ENCODE measurements at regions not wholly inside any gene's neighbourhood (a gene's known extent, or its start where the extent isn't known, plus 50 kb on each side); places are given as distances from the start of the nearest gene placed in this dataset.

GRCh38 chr10:125441151-125441550, 241.8 kb downstream of the TEX36 start:
- Histone ChIP-seq H3K27me3 (no peaks in the 10 kb centered on the region), H3K9me3 (no peaks in the 10 kb centered on the region), H3K36me3 (replicated peaks in 1 of 2; ENCODE audit: insufficient read depth in 1 of 2, low read depth in 2 of 2) (no peaks in the 10 kb centered on the region), H3K4me1 (no peaks in the 10 kb centered on the region), H3K4me3 (no peak overlapping the region), H3K27ac (no peak overlapping the region)
- 71 to 88% methylated on average over 4 of the region's 4 CpGs for WGBS, 2 donors
- TF ChIP-seq CTCF (IDR thresholded peaks at IDR 0.05) (no peak), POLR2A (IDR thresholded peaks at IDR 0.05) (no peak)
- intact Hi-C loops (cut with DNase I): no loop called here
- DNase-seq (no peak), ATAC-seq (no peak)

- 75 to 78% methylated on average over 4 of the region's 4 CpGs for WGBS, 2 donors
- Histone ChIP-seq H3K27me3 (no peaks in the 10 kb centered on the region), H3K4me1 (no peaks in the 10 kb centered on the region), H3K27ac (no peak overlapping the region), H3K36me3 (replicated peaks in 1 of 2; ENCODE audit: insufficient read depth in 1 of 2, low read depth in 2 of 2) (no peaks in the 10 kb centered on the region), H3K9me3 (no peaks in the 10 kb centered on the region), H3K4me3 (no peak overlapping the region)
- TF ChIP-seq CTCF (IDR thresholded peaks at IDR 0.05): no peak
- TF ChIP-seq POLR2A (IDR thresholded peaks at IDR 0.05): no peak
- ATAC-seq: no peak
- intact Hi-C loops (cut with DNase I): no loop called here
- DNase-seq: no peak
These were observed 251.8 kb downstream of the TEX36 start for GRCh38 chr10:125431149-125431548.

GRCh38 chr10:125428054-125428453, 254.9 kb downstream of the TEX36 start:
- H3K4me3 ChIP-seq: no peak overlapping the region
- no peaks in the 10 kb centered on the region for H3K36me3 ChIP-seq (replicated peaks in 1 of 2; ENCODE audit: insufficient read depth in 1 of 2, low read depth in 2 of 2)
- DNase-seq: no peak
- H3K9me3 ChIP-seq: no peaks in the 10 kb centered on the region
- H3K27me3 ChIP-seq: no peaks in the 10 kb centered on the region
- WGBS, 2 donors: 91 to 95% methylated on average over 10 of the region's 10 CpGs
- TF ChIP-seq CTCF (IDR thresholded peaks at IDR 0.05) (no peak), POLR2A (IDR thresholded peaks at IDR 0.05) (no peak)
- no peaks in the 10 kb centered on the region for H3K4me1 ChIP-seq
- no peak overlapping the region for H3K27ac ChIP-seq
- ATAC-seq: no peak
- intact Hi-C loops (cut with DNase I): no loop called here

DNA sequence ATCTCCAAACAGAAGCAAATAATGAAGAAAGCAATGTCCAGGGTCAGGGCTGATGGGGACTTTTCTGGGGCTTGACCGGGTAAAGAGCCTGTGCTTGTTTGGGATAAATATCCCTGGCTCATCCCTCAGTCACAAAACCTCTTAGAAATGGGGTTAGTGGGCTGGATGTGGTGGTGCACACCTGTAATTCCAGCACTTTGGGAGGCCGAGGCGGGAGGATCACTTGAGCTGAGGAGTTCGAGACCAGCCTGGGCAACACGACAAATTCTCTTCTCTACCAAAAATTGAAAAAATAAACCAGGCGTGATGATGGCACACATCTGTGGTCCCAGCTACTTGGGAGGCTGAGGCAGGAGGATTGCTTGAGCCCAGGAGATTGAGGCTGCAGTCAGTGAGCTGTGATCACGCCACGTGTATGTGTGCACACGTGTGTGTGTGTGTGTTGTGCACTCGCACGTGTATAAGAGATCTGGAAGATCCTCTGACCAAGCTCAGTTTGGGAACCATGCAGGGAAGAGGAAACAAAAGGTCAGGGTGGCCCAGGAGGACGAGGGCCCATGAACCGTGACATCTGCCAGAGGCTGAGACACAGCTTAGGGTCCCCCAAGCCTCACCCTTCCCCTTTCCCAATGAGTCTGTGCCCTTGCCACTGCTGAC, 258.6 kb downstream of the TEX36 start:
- WGBS, 2 donors: 71 to 84% methylated on average over 13 of the region's 13 CpGs
- DNase-seq: no peak
- no peak overlapping the region for H3K4me3 ChIP-seq
- H3K4me1 ChIP-seq: no peaks in the 10 kb centered on the region
- H3K9me3 ChIP-seq: no peaks in the 10 kb centered on the region
- H3K36me3 ChIP-seq (replicated peaks in 1 of 2; ENCODE audit: insufficient read depth in 1 of 2, low read depth in 2 of 2): no peaks in the 10 kb centered on the region
- no peak overlapping the region for H3K27ac ChIP-seq
- TF ChIP-seq POLR2A (IDR thresholded peaks at IDR 0.05) (no peak), CTCF (IDR thresholded peaks at IDR 0.05) (no peak)
- H3K27me3 ChIP-seq: no peaks in the 10 kb centered on the region
- no peak for ATAC-seq
- intact Hi-C loops (cut with DNase I): no loop called here

- DNase-seq: no peak
- no peak for ATAC-seq
- Histone ChIP-seq H3K4me1 (no peaks in the 10 kb centered on the region), H3K36me3 (replicated peaks in 1 of 2; ENCODE audit: insufficient read depth in 1 of 2, low read depth in 2 of 2) (no peaks in the 10 kb centered on the region), H3K4me3 (no peak overlapping the region), H3K27ac (no peak overlapping the region), H3K9me3 (no peaks in the 10 kb centered on the region), H3K27me3 (no peaks in the 10 kb centered on the region)
- WGBS, 2 donors: 65 to 70% methylated on average over 7 to 9 of the region's 9 CpGs
- TF ChIP-seq POLR2A (IDR thresholded peaks at IDR 0.05) (no peak), CTCF (IDR thresholded peaks at IDR 0.05) (no peak)
- intact Hi-C loops (cut with DNase I): no loop called here
These were observed 259.4 kb downstream of the TEX36 start for GRCh38 chr10:125423569-125423968.
